Dedifferentiated amniotic fluid mesenchymal stem cell (primary cell): ENCODE measurements at regions not wholly inside any gene's neighbourhood (a gene's known extent, or its start where the extent isn't known, plus 50 kb on each side); places are given as distances from the start of the nearest gene placed in this dataset.
"Not testable (repeated sequence)": the region's sequence is repeated elsewhere in the genome, so short reads cannot be mapped to it uniquely, and the experiment has no call there.

Experiments
- DNase-seq: peaks from one replicate; pipeline ENCODE4 v3.0.0-alpha.2; 2016; ENCODE audit errors: extremely low spot score

GRCh38 chr7:68158686-68159295 lies 1162.2 kb downstream of the TYW1 start:
- no peak for DNase-seq

GRCh38 chr7:68162712-68163111 lies 1166.1 kb downstream of the TYW1 start:
- no peak for DNase-seq

GRCh38 chr7:68166525-68166924 lies 1169.9 kb downstream of the TYW1 start:
- no peak for DNase-seq

DNA sequence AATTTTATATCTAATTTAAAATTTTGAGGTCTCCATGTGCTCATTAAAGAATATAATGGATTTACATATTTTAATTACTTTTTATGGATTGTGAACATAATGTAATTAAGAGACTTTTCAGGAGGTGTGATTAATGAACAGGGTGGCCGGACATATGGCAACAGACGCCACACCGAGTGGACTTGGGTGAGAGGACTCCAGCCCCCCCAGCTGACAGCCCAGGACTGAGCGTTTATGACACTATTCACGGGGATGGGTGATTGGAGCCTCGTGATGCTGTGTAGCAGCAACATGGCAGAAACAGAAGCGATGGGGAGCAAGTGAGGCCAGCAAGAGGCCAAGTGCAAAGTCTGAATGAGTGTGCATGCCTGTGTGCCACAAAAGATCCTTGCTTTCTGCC lies 1176.9 kb downstream of the TYW1 start:
- DNase-seq = no peak

DNA sequence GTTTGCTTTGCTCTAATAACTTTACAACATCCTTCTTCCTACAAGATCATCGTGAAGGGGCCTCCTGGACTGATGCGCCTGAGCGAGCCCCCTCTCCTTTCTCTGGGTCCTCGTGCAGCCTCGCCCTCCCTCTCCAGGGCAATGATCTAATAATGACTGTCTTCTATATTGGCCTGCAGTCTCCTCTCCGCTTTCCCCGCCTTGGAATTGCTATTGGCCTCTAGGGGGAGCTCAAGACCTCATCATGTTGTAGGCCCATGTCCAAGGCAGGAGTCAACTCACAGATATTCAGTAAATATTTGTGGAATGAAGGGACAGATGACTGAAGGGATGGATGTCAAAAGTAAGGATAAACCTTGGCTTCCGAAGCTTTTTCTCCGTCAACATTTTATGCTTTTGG lies 1180.3 kb downstream of the TYW1 start:
- DNase-seq = peak; percentile 46

- no peak for DNase-seq
Observed at GRCh38 chr7:68180761-68181160, 1184.1 kb downstream of the TYW1 start.

DNA sequence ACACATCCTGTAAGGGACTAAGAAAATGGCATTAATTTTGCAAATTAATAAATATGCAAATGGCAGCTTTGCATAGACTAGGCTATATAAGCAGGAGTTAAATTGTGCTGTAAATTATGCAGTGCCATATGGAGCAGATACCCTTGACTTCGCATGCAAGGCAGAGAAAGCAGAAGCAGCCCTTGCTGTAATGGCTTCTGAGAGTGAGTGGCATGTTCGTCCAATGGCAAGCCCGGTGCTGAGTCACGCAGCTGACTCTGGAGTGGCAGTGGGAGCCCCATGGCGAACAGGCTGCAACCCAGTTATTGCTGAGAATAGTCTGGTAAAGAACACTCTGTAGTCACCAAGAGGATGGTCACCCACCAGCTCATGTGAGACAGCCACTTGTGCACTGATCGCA lies 1186.5 kb downstream of the TYW1 start:
- no peak for DNase-seq

DNA sequence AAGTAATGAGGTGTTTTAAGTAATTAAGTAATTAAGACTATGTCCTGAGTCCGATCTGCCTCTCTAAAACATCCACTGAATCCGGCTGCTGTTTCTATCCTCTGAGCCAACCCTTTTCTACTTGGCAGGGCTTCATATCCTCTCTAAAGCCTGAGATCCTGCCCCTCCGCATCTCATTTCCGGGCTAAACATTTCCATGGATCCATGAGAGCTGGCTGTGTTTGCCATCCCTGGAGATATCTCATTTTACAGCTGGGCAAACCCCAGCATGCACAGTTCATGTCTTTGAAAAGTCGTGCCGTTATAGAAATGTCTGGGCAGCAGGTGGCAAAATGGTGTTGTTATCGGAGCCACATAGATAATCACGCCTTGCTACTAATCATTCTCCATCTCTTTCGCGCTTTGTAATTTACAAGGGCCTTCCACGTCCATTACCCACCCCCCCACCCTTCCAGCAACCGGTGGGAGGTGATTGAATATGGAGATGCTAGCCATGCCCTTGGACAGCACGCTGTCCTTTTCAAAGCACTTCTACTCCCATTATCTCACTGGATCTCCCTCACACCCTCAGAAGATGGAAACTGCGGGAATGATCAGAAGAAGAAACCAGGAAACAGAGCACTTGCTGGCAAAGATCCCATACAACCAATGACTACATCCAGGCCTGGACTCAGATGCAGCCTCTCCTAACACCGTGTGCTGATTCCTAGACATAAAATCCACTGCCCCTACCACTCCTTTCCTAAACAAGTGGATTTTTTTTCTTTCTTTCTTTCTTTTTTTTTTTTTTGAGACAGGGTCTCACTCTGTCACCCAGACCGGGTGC lies 1189.2 kb downstream of the TYW1 start:
- DNase-seq = no peak

- DNase-seq = no peak
Observed at GRCh38 chr7:68187532-68187931, 1190.9 kb downstream of the TYW1 start.

GRCh38 chr7:68192941-68193340 lies 1196.3 kb downstream of the TYW1 start:
- DNase-seq = no peak

- not testable (repeated sequence) for DNase-seq
Observed at GRCh38 chr7:68195642-68196041, 1199.0 kb downstream of the TYW1 start.

DNA sequence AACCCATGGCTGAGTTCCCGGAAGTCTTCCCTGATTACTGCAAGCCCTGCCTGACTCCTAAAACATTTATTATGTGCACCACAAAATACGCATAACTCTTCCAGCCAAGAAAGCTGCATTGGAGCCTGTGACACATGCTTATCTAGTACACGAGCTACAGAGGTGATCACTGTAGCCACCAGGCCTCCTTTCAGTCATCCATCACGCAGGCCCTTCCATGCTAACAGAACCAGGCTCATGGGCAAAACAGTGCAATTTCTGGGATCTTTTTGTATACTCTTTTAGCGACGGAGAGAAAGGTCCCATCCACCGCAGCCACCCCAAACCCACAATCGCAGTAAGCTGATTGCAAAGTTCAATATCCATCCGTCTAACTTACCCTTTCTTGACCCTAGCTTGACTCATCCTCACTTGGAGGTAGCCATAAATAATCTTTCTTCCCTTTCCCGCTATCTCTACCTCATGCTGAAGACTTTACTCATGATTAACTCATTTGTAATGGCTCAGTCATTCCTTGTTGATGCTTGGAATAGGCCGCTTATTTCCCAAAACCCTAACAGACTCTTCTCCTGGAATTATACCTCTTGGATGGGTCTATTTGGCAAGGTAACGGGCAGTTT lies 1203.5 kb downstream of the TYW1 start:
- no peak for DNase-seq

GRCh38 chr7:68203251-68203650 lies 1206.6 kb downstream of the TYW1 start:
- no peak for DNase-seq

DNA sequence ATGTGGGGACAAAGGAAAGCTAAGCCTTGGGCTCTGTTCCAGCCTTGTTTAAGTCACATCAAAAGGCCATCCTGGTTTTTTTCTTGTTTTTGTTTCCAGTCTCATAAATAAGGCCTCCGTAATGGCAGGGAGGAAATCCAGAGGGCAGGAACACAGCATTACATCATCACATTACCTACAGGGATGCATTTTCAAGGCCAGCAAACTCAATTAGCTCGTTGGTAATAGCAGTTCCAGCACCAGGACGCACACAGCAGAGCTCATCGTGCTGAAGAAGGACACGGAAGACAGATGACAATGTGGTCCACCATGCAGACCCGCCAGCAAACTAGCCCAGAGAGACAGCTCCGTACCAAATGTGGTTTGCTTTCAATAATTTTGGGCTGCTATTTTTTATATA lies 1209.2 kb downstream of the TYW1 start:
- DNase-seq = no peak

GRCh38 chr7:68206946-68207485 lies 1210.4 kb downstream of the TYW1 start:
- DNase-seq = no peak

DNA sequence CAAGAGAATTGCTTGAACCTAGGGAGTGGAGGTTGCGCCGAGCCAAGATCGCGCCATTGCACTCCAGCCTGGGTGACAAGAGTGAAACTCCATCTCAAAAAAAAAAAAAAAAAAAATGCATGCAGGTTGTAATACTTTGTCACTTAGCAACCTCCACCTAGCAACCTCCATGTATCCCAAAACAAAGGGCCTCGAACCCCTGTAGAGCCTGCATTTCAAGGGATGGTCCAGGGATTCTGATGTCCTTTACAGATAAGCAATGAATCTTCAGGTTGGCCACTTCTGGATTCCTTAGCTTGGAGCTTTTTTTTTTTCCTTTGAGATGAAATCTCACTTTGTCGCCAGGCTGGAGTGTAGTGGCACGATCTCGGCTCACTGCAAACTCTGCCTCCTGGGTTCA lies 1211.0 kb downstream of the TYW1 start:
- no peak for DNase-seq

GRCh38 chr7:68209486-68209885 lies 1212.9 kb downstream of the TYW1 start:
- no peak for DNase-seq

DNA sequence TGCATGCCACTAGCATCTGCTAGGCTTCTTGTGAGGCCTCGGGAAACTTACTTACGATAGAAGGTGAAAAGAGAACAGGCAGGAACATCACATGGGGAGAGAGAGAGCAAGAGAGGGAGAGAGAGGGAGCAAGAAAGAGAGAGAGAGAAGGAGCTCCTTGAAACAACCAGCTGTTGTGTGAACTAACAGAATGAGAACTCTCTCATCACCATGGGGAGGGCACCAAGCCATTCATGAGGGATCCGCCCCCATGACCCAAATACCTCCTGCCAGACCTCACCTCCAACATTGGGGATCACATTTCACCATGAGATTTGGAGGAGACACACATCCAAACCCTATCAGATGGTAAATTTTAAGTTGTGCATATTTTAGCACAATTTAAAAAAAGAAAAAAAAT lies 1217.2 kb downstream of the TYW1 start:
- no peak for DNase-seq

DNA sequence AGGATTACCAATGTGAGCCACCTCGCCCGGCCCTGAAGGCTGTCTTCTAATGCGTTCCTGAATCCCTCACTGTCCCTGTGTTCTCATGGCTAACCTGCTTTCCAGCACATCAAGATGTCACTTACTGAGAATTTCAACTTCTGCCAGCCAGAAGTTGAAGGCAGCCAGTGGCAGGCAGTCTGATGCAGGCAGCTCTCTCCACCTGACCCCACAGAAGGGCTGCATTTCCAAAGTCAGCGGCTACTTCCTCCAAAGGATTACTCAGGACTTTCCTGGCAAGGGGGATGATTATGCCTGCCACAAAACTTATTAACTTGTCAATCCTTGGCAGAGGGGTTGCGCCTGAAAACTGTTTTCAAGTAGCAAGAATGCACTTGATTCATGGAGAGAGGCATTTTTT lies 1219.4 kb downstream of the TYW1 start:
- no peak for DNase-seq

DNA sequence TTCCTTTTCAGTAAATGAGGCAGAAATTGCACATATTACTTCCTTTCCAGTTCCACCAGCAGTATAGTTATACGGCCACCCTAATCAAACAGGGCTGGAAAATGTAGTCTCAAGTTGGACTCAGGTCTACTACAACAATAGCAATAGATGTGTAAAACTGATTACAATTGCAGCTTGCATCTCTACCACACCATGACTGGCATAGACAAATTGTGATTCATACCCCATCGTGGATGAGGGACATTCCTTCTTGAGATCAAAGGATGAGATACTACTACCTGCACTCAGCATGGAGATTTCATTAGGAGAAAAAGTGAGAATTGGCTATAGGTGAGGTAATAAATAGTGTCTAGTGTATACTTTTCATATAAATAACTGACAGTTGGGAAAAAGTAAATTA lies 1220.8 kb downstream of the TYW1 start:
- no peak for DNase-seq

DNA sequence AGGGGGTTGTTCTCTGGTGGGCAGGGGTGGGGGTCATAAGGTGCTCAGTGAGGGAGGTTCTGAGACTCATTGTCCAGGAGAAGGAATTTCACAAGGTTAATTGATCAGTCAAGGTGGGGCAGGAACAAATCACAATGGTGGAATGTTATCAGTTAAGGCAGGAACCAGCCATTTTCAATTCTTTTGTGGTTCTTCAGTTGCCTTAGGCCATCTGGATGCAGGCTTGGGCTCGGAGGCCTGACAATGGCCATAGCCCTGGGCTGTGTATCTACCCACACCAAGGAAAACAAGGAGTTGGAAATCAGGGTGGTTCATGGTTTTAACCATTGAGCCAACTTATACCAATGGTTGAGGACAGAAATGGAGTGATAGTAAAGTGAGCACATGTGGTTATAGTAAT lies 1221.8 kb downstream of the TYW1 start:
- DNase-seq = no peak

DNA sequence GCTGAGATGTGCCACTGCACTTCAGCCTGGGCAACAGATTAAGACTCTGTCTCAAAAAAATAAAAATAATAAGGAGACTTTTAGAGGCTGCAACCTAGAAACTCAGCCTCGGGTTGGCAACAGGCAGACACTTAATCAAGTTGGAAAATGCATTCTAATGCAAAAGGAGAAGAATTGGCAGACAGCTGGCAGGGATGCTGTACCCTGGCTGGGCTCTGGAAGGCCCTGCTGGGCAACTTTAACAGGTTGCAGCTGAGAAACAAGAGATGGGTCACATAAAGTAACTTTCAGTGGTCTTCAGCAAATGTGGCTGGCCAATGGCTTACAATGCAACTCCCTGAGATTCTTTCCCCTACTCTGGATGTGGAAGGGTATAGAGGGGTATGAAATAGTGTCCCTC lies 1225.7 kb downstream of the TYW1 start:
- no peak for DNase-seq
